Kidney epithelial cell (primary cell): ENCODE measurements at regions not wholly inside any gene's neighbourhood (a gene's known extent, or its start where the extent isn't known, plus 50 kb on each side); places are given as distances from the start of the nearest gene placed in this dataset.

ENCODE experiments used
- DNase-seq: peaks from one replicate; pipeline ENCODE4 v3.0.0-alpha.2; 2010; ENCODE audit warnings: low read depth
- H3K27me3 ChIP-seq: 2 replicates; pipeline ENCODE4 v1.6.0; 2011; ENCODE audit warnings: low read length; ENCODE audit not compliant: control insufficient read depth, insufficient read depth
- H3K36me3 ChIP-seq: 2 replicates; pipeline ENCODE4 v1.5.1; 2011; ENCODE audit warnings: low read length; ENCODE audit not compliant: control insufficient read depth, insufficient read depth
- H3K4me3 ChIP-seq: 2 replicates; pipeline ENCODE4 v1.5.1; 2011; ENCODE audit warnings: low read depth, mild to moderate bottlenecking, control low read depth, low read length
- CTCF ChIP-seq: IDR thresholded peaks from 2 replicates; pipeline ENCODE4 v1.5.1; 2011; ENCODE audit warnings: mild to moderate bottlenecking, moderate library complexity, low read length, control low read depth, inconsistent platforms; ENCODE audit not compliant: insufficient read depth, poor library complexity, severe bottlenecking

DNA sequence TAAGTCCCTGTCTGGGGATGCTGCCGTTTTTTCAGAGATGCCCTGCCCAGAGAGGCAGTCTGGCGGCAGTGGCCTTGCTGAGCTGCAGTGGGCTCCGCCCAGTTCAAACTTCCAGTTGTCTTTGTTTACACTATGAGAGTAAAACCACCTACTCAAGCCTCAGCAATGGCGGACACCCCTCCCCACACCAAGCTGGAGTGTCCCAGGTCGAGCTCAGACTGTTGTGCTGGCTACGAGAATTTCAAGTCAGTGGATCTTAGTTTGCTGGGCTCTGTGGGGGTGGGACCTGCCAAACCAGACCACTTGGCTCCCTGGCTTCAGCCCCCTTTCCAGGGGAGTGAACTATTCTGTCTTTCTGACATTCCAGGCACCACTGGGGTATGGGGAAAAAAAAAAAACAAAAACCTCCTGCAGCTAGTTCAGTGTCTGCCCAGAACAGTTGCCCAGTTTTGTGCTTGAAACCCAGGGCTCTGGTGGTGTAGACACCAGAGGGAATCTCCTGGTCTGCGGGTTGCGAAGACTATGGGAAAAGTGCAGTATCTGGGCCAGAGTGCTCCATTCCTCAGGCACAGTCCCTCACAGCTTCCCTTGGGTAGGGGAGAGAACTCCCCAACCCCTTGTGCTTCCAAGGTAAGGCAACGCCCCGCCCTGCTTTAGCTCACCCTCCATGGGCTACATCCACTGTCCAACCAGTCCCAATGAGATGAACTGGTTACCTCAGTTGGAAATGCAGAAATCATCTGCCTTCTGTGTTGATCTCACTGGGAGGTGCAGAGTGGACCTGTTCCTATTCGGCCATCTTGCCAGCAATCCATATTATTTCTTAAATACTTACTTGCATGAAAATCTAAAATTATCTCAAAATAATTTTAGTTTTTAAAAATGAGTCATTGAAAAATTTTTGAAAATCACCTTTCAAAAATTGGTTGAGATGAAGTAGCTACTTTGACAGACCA, 338.0 kb downstream of the OSR1 start:
- Histone ChIP-seq H3K27me3 (no peaks in the 10 kb centered on the region), H3K4me3 (no peak overlapping the region), H3K36me3 (no peaks in the 10 kb centered on the region)
- no peak for TF ChIP-seq CTCF
- DNase-seq: no peak

- DNase-seq: no peak
- Histone ChIP-seq H3K27me3 (no peaks in the 10 kb centered on the region), H3K36me3 (no peaks in the 10 kb centered on the region), H3K4me3 (no peak overlapping the region)
- no peak for TF ChIP-seq CTCF
These were observed 348.9 kb downstream of the OSR1 start for GRCh38 chr2:19009510-19009909.

- TF ChIP-seq CTCF: no peak
- Histone ChIP-seq H3K36me3 (no peaks in the 10 kb centered on the region), H3K27me3 (no peaks in the 10 kb centered on the region), H3K4me3 (no peak overlapping the region)
- DNase-seq: no peak
These were observed 354.9 kb downstream of the OSR1 start for GRCh38 chr2:19003554-19003953.

- no peak for DNase-seq
- Histone ChIP-seq H3K36me3 (no peaks in the 10 kb centered on the region), H3K27me3 (no peaks in the 10 kb centered on the region), H3K4me3 (no peak overlapping the region)
- no peak for TF ChIP-seq CTCF
These were observed 357.6 kb downstream of the OSR1 start for GRCh38 chr2:19000776-19001175.

DNA sequence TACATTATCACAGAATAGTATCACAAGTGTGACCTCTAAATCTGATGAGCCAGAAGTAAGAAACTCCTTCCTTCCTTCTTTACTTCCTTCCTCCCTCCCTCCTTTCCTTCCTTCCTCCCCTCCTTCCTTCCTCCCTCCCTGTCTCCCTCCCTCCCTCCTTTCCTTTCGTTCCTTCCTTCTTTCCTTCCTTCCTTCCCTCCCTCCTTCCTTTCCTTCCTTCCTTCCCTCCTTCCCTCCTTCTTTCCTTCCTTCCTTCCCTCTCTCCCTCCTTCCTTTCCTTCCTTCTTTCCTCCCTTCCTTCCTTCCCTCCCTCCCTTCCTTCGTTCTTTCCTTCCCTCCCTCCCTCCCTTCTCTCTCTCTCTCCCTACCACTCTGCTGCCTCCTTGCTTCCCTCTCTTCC, 359.2 kb downstream of the OSR1 start:
- no peak overlapping the region for H3K4me3 ChIP-seq
- DNase-seq: no peak
- H3K36me3 ChIP-seq: no peaks in the 10 kb centered on the region
- no peak for TF ChIP-seq CTCF
- no peaks in the 10 kb centered on the region for H3K27me3 ChIP-seq

- Histone ChIP-seq H3K27me3 (no peaks in the 10 kb centered on the region), H3K4me3 (no peak overlapping the region), H3K36me3 (no peaks in the 10 kb centered on the region)
- DNase-seq: no peak
- no peak for TF ChIP-seq CTCF
These were observed 359.9 kb downstream of the OSR1 start for GRCh38 chr2:18998491-18998890.
